ENCODE measurements at regions not wholly inside any gene's neighbourhood (a gene's known extent, or its start where the extent isn't known, plus 50 kb on each side); places are given as distances from the start of the nearest gene placed in this dataset.

DNA sequence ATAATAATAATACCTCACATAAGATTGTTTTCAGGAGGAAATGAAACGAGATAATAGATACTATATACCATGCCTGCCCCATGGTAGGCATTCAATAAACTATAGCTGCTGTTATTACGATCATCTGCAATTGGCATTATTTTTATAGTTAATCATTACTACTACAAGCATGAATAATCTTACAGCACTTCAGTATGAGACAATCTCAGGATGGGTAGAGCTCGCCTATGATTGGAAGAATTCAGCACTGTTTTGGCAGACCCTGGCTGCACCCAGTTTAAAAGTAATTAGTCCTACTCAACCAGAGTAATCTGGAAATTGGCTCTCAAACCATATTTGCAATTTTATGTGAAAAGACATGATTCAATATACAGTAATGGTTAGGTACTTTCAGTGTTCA is 105.0 kb upstream of the DPYD start:
- H3K4me3 ChIP-seq (ENCODE audit: low read length): no peak overlapping the region
- no peak for TF ChIP-seq ZNF274 (IDR thresholded peaks at IDR 0.05; ENCODE audit: low read depth, low read length)

DNA sequence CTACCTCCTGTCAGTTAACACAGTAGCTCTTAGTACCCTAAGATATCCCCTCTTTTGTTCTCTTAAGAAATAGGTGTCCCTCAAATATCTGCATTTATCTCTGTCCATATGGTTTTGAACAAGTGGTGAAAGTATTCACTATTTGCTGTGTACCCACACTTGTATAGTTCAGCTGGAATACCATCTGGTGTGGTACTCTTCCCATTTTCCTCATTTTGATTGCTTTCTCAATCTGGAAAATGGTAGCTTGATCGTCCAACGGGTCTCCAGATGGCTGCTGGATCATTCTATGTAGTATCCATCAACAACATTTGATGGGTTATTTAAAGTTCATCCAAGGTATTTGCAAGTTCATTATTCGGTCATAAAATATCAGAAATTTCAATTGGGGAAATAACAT is 100.3 kb upstream of the DPYD start:
- TF ChIP-seq ZNF274 (IDR thresholded peaks at IDR 0.05; ENCODE audit: low read depth, low read length): no peak
- no peak overlapping the region for H3K4me3 ChIP-seq (ENCODE audit: low read length)

DNA sequence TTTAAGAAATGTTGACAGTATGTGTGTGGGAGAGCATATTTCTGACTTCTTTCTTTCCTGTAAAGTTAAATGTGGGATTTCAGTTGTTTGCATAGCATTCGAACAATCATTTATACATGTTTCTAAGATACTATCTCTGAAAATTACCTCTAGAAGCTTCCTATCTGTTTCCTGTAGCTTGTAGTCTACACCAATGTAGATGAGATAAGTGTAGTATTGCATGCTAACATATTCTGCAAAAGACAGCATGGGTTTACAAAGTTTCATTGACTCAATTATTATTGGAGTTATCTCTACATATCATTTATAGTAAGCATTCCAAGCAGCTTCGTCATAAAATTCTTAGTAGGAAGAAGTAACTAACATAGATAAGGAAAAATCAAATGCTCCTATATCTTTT is 98.9 kb upstream of the DPYD start:
- no peak overlapping the region for H3K4me3 ChIP-seq (ENCODE audit: low read length)
- no peak for TF ChIP-seq ZNF274 (IDR thresholded peaks at IDR 0.05; ENCODE audit: low read depth, low read length)

DNA sequence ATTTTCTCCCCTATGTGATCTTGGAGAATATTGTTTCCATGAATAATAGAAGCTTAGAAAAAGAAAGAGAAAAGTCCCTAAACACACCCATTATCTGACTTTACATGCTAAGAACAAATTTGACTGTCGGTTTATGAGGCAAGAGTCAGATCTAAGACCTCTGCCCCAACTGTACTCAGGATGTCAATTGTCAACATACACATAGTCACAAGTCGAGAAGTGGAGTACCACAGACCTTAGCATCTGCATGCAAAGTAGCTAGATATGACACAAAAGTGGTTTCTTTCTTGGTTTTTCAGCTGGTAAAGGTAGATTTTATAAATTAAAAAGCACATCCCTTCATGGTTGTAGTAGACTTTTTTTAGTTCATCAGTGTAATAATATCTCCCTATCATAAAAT is 97.2 kb upstream of the DPYD start:
- no peak for TF ChIP-seq ZNF274 (IDR thresholded peaks at IDR 0.05; ENCODE audit: low read depth, low read length)
- no peak overlapping the region for H3K4me3 ChIP-seq (ENCODE audit: low read length)

DNA sequence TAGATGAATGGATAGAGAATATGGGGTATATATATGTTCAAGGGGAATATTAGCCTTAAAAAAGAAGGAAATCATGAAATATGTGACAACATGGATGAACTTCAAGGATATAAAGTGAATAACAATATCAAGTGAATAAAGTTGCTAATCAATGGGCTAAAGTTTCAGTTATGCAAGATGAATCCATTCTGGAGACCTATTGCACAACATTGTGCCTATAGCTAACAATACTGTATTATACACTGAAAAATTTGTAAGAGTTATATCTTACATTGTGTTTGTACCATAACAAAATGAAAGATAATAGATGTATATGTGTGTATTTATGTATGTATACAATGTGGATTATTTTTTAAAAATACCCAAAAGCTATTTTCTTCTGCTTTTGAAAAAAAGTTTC is 96.3 kb upstream of the DPYD start:
- H3K4me3 ChIP-seq (ENCODE audit: low read length): no peak overlapping the region
- TF ChIP-seq ZNF274 (IDR thresholded peaks at IDR 0.05; ENCODE audit: low read depth, low read length): no peak

DNA sequence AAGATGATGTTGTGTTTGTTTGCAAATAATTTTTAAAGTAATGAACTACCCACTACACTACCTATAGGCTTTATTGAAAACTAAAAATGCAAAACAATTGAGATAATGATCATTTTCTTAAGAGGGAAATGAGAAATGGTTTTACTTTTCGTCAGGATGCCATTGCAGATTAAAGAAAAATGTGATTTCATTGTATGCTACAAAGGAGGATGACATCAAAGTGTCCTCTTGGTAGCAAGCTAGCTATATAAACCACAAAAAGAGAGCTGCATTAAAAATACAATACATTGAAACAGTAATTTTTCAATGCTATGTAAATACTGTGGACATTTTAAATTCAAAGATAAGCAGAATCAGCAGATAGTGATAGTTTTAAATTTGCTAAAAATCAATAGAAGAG is 87.5 kb upstream of the DPYD start:
- no peak for TF ChIP-seq ZNF274 (IDR thresholded peaks at IDR 0.05; ENCODE audit: low read depth, low read length)
- H3K4me3 ChIP-seq (ENCODE audit: low read length): no peak overlapping the region

DNA sequence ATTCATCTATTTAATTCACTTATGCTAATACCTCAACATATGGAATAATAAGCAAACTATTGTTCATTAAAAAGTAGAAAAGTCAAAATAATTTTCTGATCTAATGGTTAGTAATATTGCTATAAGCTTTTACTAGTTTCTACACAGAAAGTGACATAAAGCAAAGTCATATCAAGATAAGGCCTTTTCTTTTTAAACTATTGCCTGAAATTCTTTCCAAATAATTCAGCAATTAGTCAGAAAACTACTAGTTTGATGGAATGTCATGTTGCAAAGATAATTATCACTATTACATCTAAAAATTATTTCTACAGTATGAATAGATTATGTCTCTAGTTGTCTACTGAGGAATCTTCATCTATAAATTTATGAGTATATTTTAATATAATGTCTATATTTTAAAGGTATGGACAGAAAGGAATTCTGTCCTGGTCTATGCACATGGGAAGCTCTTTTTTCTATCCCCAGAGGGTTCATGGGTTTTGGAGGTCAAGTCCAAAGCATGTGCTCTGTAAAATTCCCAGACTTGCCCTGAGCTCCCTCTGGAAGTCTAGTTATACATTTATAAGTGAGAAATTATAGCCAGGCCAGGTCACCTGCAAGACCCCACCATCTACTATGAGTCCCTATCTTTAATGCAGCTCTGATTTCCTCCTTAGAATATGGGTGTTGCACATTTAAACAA is 84.6 kb upstream of the DPYD start:
- H3K4me3 ChIP-seq (ENCODE audit: low read length): no peak overlapping the region
- TF ChIP-seq ZNF274 (IDR thresholded peaks at IDR 0.05; ENCODE audit: low read depth, low read length): no peak

DNA sequence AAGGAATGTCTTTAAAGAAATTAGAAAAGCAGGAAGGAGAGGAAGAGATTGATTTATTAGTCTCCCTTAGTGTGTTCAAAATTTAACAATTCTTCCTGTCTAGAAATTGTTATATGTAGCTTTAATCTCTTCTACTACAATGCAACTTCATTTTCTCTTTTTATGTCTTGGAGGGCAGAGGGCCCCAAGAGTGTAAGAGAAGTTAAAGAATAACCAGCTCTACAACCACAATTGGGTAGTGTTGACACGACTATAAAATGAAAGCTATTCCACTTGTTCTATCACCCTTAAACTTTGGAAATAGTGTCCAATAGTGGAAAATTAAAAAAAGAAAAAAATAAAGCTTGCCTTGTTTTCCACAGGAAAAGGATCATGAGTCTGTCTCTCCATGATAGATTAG is 82.6 kb upstream of the DPYD start:
- no peak overlapping the region for H3K4me3 ChIP-seq (ENCODE audit: low read length)
- no peak for TF ChIP-seq ZNF274 (IDR thresholded peaks at IDR 0.05; ENCODE audit: low read depth, low read length)

DNA sequence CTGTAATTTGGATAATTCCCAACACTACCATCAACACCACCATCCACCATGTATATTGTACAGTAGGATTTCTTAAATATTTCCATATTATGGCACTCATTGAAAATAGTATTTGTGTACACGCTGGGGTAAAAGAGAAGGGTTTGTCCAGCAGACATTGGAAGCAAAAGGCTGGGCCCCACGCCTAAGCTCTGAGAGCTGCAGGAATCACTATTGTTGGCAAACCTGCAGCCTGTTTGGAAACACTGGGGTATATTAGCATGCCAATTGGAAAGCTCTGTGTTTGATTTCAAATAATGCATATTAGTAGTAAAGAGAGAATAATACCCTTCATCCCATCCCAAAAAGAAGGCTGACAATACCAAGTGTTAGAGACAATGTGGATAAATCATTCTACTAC is 81.5 kb upstream of the DPYD start:
- no peak for TF ChIP-seq ZNF274 (IDR thresholded peaks at IDR 0.05; ENCODE audit: low read depth, low read length)
- no peak overlapping the region for H3K4me3 ChIP-seq (ENCODE audit: low read length)

DNA sequence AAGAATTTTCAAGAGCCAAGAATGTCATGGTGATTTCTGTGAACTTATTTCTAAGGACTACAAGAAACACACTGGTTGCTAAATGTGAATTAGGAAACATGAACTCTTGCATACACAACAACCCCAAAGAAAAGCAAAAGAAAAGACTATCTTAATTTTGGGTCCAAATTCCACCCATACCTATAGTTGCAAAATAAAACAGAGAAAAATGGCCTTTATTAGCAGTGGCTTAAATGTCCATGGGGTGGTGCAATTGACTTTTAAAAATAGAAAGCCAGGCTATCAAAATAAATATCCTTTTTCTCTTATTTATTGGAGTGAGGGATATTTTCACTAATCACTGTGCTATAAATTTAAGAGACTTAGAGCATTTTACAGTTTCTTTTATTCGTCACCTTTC is 80.9 kb upstream of the DPYD start:
- no peak for TF ChIP-seq ZNF274 (IDR thresholded peaks at IDR 0.05; ENCODE audit: low read depth, low read length)
- no peak overlapping the region for H3K4me3 ChIP-seq (ENCODE audit: low read length)

DNA sequence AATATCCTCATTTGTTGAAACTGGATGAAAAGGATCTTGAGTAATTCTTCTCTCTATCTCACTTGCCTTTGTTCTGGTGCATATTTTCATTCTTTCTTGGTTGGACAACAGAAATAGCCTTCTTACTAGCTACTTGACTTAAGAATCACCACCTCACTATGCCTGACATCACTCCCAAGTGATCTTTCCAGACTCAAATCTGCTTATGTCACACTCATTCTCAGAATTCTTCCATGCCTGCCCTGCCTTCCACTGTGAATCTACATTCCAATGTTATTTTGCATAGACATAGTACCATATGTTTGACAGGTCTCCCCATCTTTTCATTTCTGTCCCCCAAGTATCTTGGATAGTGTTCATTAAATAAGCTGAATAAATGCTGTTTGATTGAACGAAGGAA is 78.5 kb upstream of the DPYD start:
- H3K4me3 ChIP-seq (ENCODE audit: low read length): no peak overlapping the region
- no peak for TF ChIP-seq ZNF274 (IDR thresholded peaks at IDR 0.05; ENCODE audit: low read depth, low read length)

DNA sequence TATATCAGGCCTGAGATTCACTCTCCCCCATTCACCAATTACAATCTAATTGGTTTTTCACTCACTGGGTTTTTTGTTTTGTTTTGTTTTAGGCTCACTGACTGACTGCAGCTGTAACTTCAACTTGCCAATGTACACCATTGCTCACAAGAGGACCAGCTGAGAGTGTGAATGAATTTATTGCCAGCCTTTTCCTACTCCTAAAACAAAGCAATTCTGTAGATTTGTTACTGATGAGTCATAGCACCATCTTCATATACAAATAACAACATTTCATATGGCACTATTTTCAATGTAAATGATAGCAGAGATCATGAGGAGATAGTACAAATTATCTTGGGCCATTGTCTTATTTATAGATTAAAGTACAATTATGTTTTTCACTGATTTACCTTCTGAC is 76.0 kb upstream of the DPYD start:
- H3K4me3 ChIP-seq (ENCODE audit: low read length): no peak overlapping the region
- TF ChIP-seq ZNF274 (IDR thresholded peaks at IDR 0.05; ENCODE audit: low read depth, low read length): no peak

DNA sequence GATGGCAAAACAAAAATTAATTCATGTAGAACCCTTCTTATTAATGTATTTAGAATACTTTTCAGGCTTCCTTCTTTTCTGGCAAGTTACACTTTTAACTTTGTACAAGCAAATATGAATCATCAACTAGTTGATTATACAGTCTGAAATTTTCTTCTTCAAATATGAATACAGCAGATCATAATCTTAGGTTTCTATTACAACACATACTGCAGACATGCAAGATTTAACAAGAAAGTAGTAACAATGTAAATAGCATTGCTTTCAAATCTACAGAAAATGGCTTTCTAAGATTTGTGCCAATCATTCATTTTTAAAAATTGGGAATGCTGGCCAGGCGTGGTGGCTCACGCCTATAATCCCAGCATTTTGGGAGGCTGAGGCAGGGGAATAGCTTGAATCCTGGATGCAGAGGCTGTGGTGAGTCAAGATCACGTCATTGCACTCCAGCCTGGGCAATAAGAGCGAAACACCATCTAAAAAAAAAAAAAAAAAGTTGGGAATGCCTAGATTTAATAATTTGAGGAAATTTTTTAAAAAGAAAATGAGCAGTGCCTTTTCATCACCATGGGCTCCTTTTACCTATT is 68.4 kb upstream of the DPYD start:
- no peak overlapping the region for H3K4me3 ChIP-seq (ENCODE audit: low read length)
- no peak for TF ChIP-seq ZNF274 (IDR thresholded peaks at IDR 0.05; ENCODE audit: low read depth, low read length)

DNA sequence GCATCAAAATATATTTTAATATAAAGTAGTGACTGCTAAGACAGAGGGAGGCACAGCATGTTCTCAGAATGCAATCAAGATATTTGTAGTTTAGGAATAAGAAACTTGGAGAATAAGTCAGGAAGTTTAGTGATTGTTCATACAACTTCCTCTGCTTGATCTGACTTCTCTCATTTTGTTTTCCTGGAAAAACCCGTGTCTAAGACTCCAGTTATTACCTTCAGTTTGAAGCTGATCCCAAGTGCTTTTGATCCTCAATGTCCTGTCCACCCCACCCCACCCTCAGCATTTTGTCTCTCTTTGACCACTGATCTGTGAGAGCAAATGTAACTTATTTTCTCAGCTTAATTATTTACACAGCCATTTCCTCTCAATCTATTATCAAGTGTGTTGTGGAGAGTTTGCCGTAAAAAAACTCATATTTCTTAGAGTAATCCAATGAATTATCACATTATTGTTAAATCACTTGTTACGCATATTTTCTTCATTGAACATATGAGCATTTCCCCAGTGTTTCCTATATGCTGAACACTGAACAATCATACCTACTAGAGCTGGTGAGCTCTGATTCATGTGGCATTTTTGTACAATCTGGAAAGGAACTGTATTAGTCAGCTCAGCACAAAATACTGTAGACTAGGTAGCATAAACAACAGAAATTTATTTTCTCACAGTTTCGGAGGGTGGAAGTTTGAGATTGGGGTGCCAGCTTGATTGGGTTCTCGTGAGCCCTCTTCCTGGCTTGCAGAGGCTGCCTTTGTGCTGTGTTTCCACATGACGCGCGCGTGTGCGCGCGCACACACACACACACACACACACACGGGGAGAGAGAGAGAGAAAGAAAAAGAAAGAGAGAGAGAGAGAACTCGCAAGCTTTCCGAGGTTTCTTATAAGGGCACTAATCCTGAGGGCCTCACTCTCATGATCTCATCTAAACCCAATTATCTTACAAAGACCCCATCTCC is 65.5 kb upstream of the DPYD start:
- TF ChIP-seq ZNF274 (IDR thresholded peaks at IDR 0.05; ENCODE audit: low read depth, low read length): no peak

DNA sequence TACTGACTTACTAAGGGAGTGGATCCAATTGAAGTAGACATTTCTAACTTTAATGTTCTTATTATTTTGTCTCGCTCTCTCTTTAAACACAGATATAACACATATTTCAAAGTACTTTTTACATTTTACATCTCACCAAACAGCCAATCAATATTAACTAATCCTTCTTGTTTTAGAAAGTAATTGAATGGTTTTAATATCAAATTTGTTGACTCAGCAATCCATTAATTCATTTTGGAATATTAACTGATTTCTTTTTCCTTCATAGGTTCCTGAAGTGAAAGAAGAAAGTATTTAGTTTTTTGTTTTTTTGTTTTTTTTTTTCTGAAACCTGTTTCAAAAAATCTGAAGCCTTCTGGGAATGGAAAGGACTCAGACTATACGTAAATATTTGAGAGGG is 62.3 kb upstream of the DPYD start:
- no peak for TF ChIP-seq ZNF274 (IDR thresholded peaks at IDR 0.05; ENCODE audit: low read depth, low read length)
- no peak overlapping the region for H3K4me3 ChIP-seq (ENCODE audit: low read length)

More for the DNA sequence above, 65.5 kb upstream of the DPYD start:
- H3K4me3 ChIP-seq (ENCODE audit: low read length): no peak overlapping the region
